ENCODE measurements at regions not wholly inside any gene's neighbourhood (a gene's known extent, or its start where the extent isn't known, plus 50 kb on each side); places are given as distances from the start of the nearest gene placed in this dataset.
"Not testable (repeated sequence)": the region's sequence is repeated elsewhere in the genome, so short reads cannot be mapped to it uniquely, and the experiment has no call there.

- not testable (repeated sequence) for H3K9ac ChIP-seq (ENCODE audit: insufficient read depth in 1 of 2, low read length in 2 of 2); H3K4me3 ChIP-seq; H3K36me3 ChIP-seq (ENCODE audit: control insufficient read depth in 4 of 4, insufficient read depth in 4 of 4, low read length in 4 of 4); H3K27me3 ChIP-seq (ENCODE audit: control insufficient read depth in 3 of 3, insufficient read depth in 3 of 3, low read length in 2 of 3); H3K27ac ChIP-seq (ENCODE audit: low read depth in 1 of 2, low read length in 1 of 2); H3K9me3 ChIP-seq (ENCODE audit: control insufficient read depth in 4 of 4, insufficient read depth in 3 of 4, low read length in 3 of 4); H3K4me1 ChIP-seq (ENCODE audit: control insufficient read depth in 5 of 5, insufficient read depth in 5 of 5, low read length in 5 of 5); ATAC-seq (ENCODE audit: insufficient read depth, low FRiP score); DNase-seq
- WGBS, 2 donors, result 65 to 79% methylated on average over 4 of the region's 4 CpGs
Measured at GRCh38 chr18:14435460-14435859, 107.9 kb downstream of the POTEC start.

GRCh38 chr18:14432371-14432770 lies 111.0 kb downstream of the POTEC start:
- H3K27me3 ChIP-seq (ENCODE audit: control insufficient read depth in 3 of 3, insufficient read depth in 3 of 3, low read length in 2 of 3), result not testable (repeated sequence)

GRCh38 chr18:14431031-14431521 lies 112.3 kb downstream of the POTEC start:
- ATAC-seq (ENCODE audit: insufficient read depth, low FRiP score); H3K9ac ChIP-seq (ENCODE audit: insufficient read depth in 1 of 2, low read length in 2 of 2): not testable (repeated sequence)

More at GRCh38 chr18:14432371-14432770, 111.0 kb downstream of the POTEC start:
- not testable (repeated sequence) for H3K9ac ChIP-seq (ENCODE audit: insufficient read depth in 1 of 2, low read length in 2 of 2); H3K9me3 ChIP-seq (ENCODE audit: control insufficient read depth in 4 of 4, insufficient read depth in 3 of 4, low read length in 3 of 4); H3K36me3 ChIP-seq (ENCODE audit: control insufficient read depth in 4 of 4, insufficient read depth in 4 of 4, low read length in 4 of 4); H3K4me3 ChIP-seq; ATAC-seq (ENCODE audit: insufficient read depth, low FRiP score); H3K27ac ChIP-seq (ENCODE audit: low read depth in 1 of 2, low read length in 1 of 2); H3K4me1 ChIP-seq (ENCODE audit: control insufficient read depth in 5 of 5, insufficient read depth in 5 of 5, low read length in 5 of 5); DNase-seq
- WGBS, 2 donors, result 77 to 80% methylated on average over 8 to 10 of the region's 10 CpGs

GRCh38 chr18:14415806-14416205 lies 127.6 kb downstream of the POTEC start:
- H3K9ac ChIP-seq (ENCODE audit: insufficient read depth in 1 of 2, low read length in 2 of 2); H3K27me3 ChIP-seq (ENCODE audit: control insufficient read depth in 3 of 3, insufficient read depth in 3 of 3, low read length in 2 of 3); H3K36me3 ChIP-seq (ENCODE audit: control insufficient read depth in 4 of 4, insufficient read depth in 4 of 4, low read length in 4 of 4); H3K9me3 ChIP-seq (ENCODE audit: control insufficient read depth in 4 of 4, insufficient read depth in 3 of 4, low read length in 3 of 4); ATAC-seq (ENCODE audit: insufficient read depth, low FRiP score); H3K4me1 ChIP-seq (ENCODE audit: control insufficient read depth in 5 of 5, insufficient read depth in 5 of 5, low read length in 5 of 5); H3K4me3 ChIP-seq; H3K27ac ChIP-seq (ENCODE audit: low read depth in 1 of 2, low read length in 1 of 2): not testable (repeated sequence)
- DNase-seq, result peak in 1 of 3 donors; percentile 2
- 1 to 3% methylated on average over 8 of the region's 8 CpGs for WGBS, 2 donors

More at GRCh38 chr18:14431031-14431521, 112.3 kb downstream of the POTEC start:
- peak overlapping the region; percentile 8 for H3K4me3 ChIP-seq
- peak; percentile 30 to 59 (median 54) for DNase-seq
- H3K4me1 ChIP-seq (ENCODE audit: control insufficient read depth in 5 of 5, insufficient read depth in 5 of 5, low read length in 5 of 5); H3K9me3 ChIP-seq (ENCODE audit: control insufficient read depth in 4 of 4, insufficient read depth in 3 of 4, low read length in 3 of 4); H3K36me3 ChIP-seq (ENCODE audit: control insufficient read depth in 4 of 4, insufficient read depth in 4 of 4, low read length in 4 of 4); H3K27me3 ChIP-seq (ENCODE audit: control insufficient read depth in 3 of 3, insufficient read depth in 3 of 3, low read length in 2 of 3): not testable (repeated sequence)
- H3K27ac ChIP-seq (ENCODE audit: low read depth in 1 of 2, low read length in 1 of 2), result peak overlapping the region in 1 of 2 donors; percentile 48
- 0 to 3% methylated on average over 44 to 46 of the region's 46 CpGs for WGBS, 2 donors

- not testable (repeated sequence) for H3K9ac ChIP-seq (ENCODE audit: insufficient read depth in 1 of 2, low read length in 2 of 2); DNase-seq; H3K27me3 ChIP-seq (ENCODE audit: control insufficient read depth in 3 of 3, insufficient read depth in 3 of 3, low read length in 2 of 3); H3K4me1 ChIP-seq (ENCODE audit: control insufficient read depth in 5 of 5, insufficient read depth in 5 of 5, low read length in 5 of 5); H3K9me3 ChIP-seq (ENCODE audit: control insufficient read depth in 4 of 4, insufficient read depth in 3 of 4, low read length in 3 of 4); ATAC-seq (ENCODE audit: insufficient read depth, low FRiP score); H3K4me3 ChIP-seq; H3K27ac ChIP-seq (ENCODE audit: low read depth in 1 of 2, low read length in 1 of 2); H3K36me3 ChIP-seq (ENCODE audit: control insufficient read depth in 4 of 4, insufficient read depth in 4 of 4, low read length in 4 of 4)
- WGBS, 2 donors, result 42 to 58% methylated on average over 5 to 6 of the region's 6 CpGs
Measured at GRCh38 chr18:14415399-14415798, 128.0 kb downstream of the POTEC start.

GRCh38 chr18:14395533-14395932 lies 147.9 kb downstream of the POTEC start:
- not testable (repeated sequence) for H3K27ac ChIP-seq (ENCODE audit: low read depth in 1 of 2, low read length in 1 of 2); H3K36me3 ChIP-seq (ENCODE audit: control insufficient read depth in 4 of 4, insufficient read depth in 4 of 4, low read length in 4 of 4); DNase-seq; H3K4me1 ChIP-seq (ENCODE audit: control insufficient read depth in 5 of 5, insufficient read depth in 5 of 5, low read length in 5 of 5); H3K9ac ChIP-seq (ENCODE audit: insufficient read depth in 1 of 2, low read length in 2 of 2); H3K9me3 ChIP-seq (ENCODE audit: control insufficient read depth in 4 of 4, insufficient read depth in 3 of 4, low read length in 3 of 4); H3K4me3 ChIP-seq; H3K27me3 ChIP-seq (ENCODE audit: control insufficient read depth in 3 of 3, insufficient read depth in 3 of 3, low read length in 2 of 3); ATAC-seq (ENCODE audit: insufficient read depth, low FRiP score)
- WGBS, 2 donors, result 40 to 43% methylated on average over 3 of the region's 3 CpGs

GRCh38 chr18:14393563-14394103 lies 149.8 kb downstream of the POTEC start:
- H3K9ac ChIP-seq (ENCODE audit: insufficient read depth in 1 of 2, low read length in 2 of 2); ATAC-seq (ENCODE audit: insufficient read depth, low FRiP score); DNase-seq; H3K27me3 ChIP-seq (ENCODE audit: control insufficient read depth in 3 of 3, insufficient read depth in 3 of 3, low read length in 2 of 3); H3K4me1 ChIP-seq (ENCODE audit: control insufficient read depth in 5 of 5, insufficient read depth in 5 of 5, low read length in 5 of 5); H3K9me3 ChIP-seq (ENCODE audit: control insufficient read depth in 4 of 4, insufficient read depth in 3 of 4, low read length in 3 of 4); H3K4me3 ChIP-seq; H3K36me3 ChIP-seq (ENCODE audit: control insufficient read depth in 4 of 4, insufficient read depth in 4 of 4, low read length in 4 of 4); H3K27ac ChIP-seq (ENCODE audit: low read depth in 1 of 2, low read length in 1 of 2): not testable (repeated sequence)
- WGBS, 2 donors, result 95 to 97% methylated on average over 43 to 50 of the region's 50 CpGs

- not testable (repeated sequence) for H3K27me3 ChIP-seq (ENCODE audit: control insufficient read depth in 3 of 3, insufficient read depth in 3 of 3, low read length in 2 of 3); H3K27ac ChIP-seq (ENCODE audit: low read depth in 1 of 2, low read length in 1 of 2); H3K4me3 ChIP-seq; H3K9me3 ChIP-seq (ENCODE audit: control insufficient read depth in 4 of 4, insufficient read depth in 3 of 4, low read length in 3 of 4); H3K4me1 ChIP-seq (ENCODE audit: control insufficient read depth in 5 of 5, insufficient read depth in 5 of 5, low read length in 5 of 5); DNase-seq; ATAC-seq (ENCODE audit: insufficient read depth, low FRiP score); H3K36me3 ChIP-seq (ENCODE audit: control insufficient read depth in 4 of 4, insufficient read depth in 4 of 4, low read length in 4 of 4); H3K9ac ChIP-seq (ENCODE audit: insufficient read depth in 1 of 2, low read length in 2 of 2)
- 93 to 95% methylated on average over 24 of the region's 24 CpGs for WGBS, 2 donors
Measured at GRCh38 chr18:14392604-14393003, 150.8 kb downstream of the POTEC start.
